ENCODE measurements at regions not wholly inside any gene's neighbourhood (a gene's known extent, or its start where the extent isn't known, plus 50 kb on each side); places are given as distances from the start of the nearest gene placed in this dataset.

DNA sequence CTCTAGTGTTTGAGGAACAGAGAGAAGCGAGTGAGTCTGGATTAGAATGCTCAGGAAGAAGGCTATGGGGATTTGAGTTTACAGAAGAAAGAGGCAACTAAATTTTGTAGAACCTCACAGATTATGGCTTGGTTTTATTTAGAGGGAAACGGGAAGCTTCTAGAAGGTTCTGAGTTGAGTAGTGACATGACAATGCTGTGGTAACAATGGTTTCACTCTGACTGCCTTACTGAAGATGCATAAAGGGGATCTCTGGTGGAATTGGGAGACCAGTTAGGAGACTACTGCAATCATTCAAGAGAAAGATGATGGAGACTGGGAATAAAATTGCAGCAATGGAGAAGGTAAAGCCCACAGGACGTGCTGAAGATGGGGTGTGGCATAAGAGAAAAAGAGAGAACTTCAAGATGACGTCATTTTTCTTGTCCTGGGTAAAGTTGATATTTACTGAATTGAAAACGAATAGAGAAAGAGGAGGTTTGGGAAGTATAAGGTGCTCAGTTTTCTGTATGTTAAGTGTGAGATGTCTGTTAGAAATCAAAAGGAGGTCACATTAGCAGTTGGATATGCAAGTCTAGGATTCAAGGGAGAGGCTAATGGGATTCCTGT, 710.1 kb upstream of the NRSN1 start:
- Histone ChIP-seq H3K4me3 (ENCODE audit: low read length) (no peak overlapping the region), H3K36me3 (ENCODE audit: control insufficient read depth, low read depth, low read length) (no peaks in the 10 kb centered on the region), H3K9ac (ENCODE audit: low read length) (no peak overlapping the region), H3K4me1 (ENCODE audit: control insufficient read depth, low read depth, low read length) (no peaks in the 10 kb centered on the region), H3K27me3 (ENCODE audit: control insufficient read depth, insufficient read depth, low read length) (no peaks in the 10 kb centered on the region), H3K9me3 (ENCODE audit: control insufficient read depth, low read depth, low read length) (no peaks in the 10 kb centered on the region), H3K27ac (ENCODE audit: low read length) (no peak overlapping the region)

DNA sequence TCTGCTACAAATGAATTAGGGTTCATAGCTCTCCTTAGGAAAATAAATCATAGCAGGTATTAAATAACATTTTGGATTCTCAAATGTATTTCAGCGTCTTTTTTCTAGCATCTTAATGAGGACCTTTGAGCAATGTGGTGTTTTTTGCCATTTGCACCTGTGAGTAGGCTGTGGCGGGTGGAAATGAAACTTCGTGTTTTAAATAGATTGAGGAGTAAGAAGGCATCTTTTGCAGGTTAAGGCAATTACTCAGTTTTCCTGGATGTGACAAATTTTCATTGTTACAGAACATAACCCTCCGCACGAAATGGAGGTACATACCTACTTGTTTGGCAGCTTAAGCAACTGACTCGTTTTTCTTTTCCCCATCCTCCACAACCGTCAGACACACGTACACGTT, 708.9 kb upstream of the NRSN1 start:
- no peak overlapping the region for H3K27ac ChIP-seq (ENCODE audit: low read length)

DNA sequence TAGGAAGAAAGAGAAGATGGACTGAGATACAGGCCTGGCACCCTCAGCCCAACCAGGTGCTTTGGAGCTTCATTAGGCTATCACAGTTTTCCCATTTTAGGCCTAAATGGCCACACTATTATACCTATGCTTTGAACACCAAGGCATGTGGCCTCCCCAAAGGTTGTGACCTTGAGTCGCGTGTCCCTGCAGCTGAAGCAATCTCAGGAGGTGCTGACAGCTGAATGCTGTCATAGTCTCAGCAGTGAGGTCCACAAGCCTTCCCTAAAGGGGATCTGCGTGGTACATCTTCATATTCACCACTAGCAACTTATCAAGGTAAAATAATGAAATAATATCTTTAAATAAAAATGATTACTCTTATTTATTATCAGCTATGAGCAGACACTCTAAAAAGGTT, 707.9 kb upstream of the NRSN1 start:
- Histone ChIP-seq H3K4me1 (ENCODE audit: control insufficient read depth, low read depth, low read length) (no peaks in the 10 kb centered on the region), H3K27me3 (ENCODE audit: control insufficient read depth, insufficient read depth, low read length) (no peaks in the 10 kb centered on the region), H3K27ac (ENCODE audit: low read length) (no peak overlapping the region), H3K4me3 (ENCODE audit: low read length) (no peak overlapping the region), H3K36me3 (ENCODE audit: control insufficient read depth, low read depth, low read length) (no peaks in the 10 kb centered on the region), H3K9me3 (ENCODE audit: control insufficient read depth, low read depth, low read length) (no peaks in the 10 kb centered on the region), H3K9ac (ENCODE audit: low read length) (no peak overlapping the region)

More for the DNA sequence above, 708.9 kb upstream of the NRSN1 start:
- H3K4me3 ChIP-seq (ENCODE audit: low read length) = no peak overlapping the region
- H3K9ac ChIP-seq (ENCODE audit: low read length) = no peak overlapping the region
- H3K9me3 ChIP-seq (ENCODE audit: control insufficient read depth, low read depth, low read length) = no peaks in the 10 kb centered on the region
- no peaks in the 10 kb centered on the region for H3K36me3 ChIP-seq (ENCODE audit: control insufficient read depth, low read depth, low read length)
- H3K27me3 ChIP-seq (ENCODE audit: control insufficient read depth, insufficient read depth, low read length) = no peaks in the 10 kb centered on the region
- no peaks in the 10 kb centered on the region for H3K4me1 ChIP-seq (ENCODE audit: control insufficient read depth, low read depth, low read length)

GRCh38 chr6:23419046-23419445, 707.0 kb upstream of the NRSN1 start:
- H3K27ac ChIP-seq (ENCODE audit: low read length) = no peak overlapping the region
- no peaks in the 10 kb centered on the region for H3K36me3 ChIP-seq (ENCODE audit: control insufficient read depth, low read depth, low read length)
- H3K27me3 ChIP-seq (ENCODE audit: control insufficient read depth, insufficient read depth, low read length) = no peaks in the 10 kb centered on the region
- no peaks in the 10 kb centered on the region for H3K4me1 ChIP-seq (ENCODE audit: control insufficient read depth, low read depth, low read length)
- H3K9me3 ChIP-seq (ENCODE audit: control insufficient read depth, low read depth, low read length) = no peaks in the 10 kb centered on the region
- H3K4me3 ChIP-seq (ENCODE audit: low read length) = no peak overlapping the region
- H3K9ac ChIP-seq (ENCODE audit: low read length) = no peak overlapping the region

DNA sequence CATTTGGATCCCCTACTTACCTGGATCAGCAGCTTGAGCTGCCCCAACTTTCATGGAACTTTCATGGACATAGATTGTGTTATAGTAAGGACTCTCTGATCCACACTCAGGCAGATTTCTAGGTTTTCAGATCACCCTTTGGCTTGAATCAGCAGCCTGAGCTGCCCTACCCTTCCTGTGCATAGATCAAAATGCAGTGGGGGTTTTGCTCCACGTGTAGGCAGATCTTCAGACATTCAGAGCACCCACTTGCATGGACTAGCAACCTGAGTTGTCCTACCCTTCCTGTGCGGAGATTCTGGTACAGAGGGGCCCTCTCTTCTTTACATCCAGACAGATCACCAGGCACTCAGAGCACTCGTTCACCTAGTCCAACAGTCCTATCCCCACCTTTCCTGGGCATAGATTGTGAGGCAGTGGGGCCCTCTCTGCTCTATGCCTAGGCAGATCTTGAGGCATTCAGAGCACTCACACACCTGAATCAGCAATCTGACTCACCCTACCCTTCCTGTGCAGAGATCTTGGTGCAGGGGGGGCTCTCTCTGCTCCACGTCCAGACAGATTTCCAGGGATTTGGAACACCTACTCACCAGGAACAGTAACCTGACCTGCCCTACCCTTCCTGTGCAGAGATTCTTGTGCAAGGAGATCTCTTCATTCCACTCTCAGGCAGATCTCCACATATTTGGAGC, 705.2 kb upstream of the NRSN1 start:
- Histone ChIP-seq H3K27me3 (ENCODE audit: control insufficient read depth, insufficient read depth, low read length) (no peaks in the 10 kb centered on the region), H3K4me1 (ENCODE audit: control insufficient read depth, low read depth, low read length) (no peaks in the 10 kb centered on the region), H3K9ac (ENCODE audit: low read length) (no peak overlapping the region), H3K27ac (ENCODE audit: low read length) (no peak overlapping the region), H3K9me3 (ENCODE audit: control insufficient read depth, low read depth, low read length) (no peaks in the 10 kb centered on the region), H3K4me3 (ENCODE audit: low read length) (no peak overlapping the region), H3K36me3 (ENCODE audit: control insufficient read depth, low read depth, low read length) (no peaks in the 10 kb centered on the region)

DNA sequence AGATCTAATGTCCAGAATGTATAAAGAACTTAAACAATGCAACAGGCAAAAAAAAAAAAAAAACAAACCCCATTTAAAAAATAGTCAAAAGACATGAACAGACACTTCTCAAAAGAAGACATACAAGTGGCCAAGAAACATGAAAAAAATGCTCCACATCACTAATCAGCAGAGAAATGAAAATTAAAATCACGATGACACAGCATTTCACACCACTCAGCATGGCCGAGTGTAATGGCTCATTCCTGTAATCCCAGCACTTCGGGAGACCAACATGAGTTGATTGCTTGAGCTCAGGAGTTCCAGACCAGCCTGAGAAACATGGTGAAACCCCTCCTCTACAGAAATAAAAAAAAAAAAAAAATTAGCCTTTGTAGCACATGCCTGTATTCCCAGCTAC, 701.4 kb upstream of the NRSN1 start:
- Histone ChIP-seq H3K36me3 (ENCODE audit: control insufficient read depth, low read depth, low read length) (no peaks in the 10 kb centered on the region), H3K4me1 (ENCODE audit: control insufficient read depth, low read depth, low read length) (no peaks in the 10 kb centered on the region), H3K9me3 (ENCODE audit: control insufficient read depth, low read depth, low read length) (no peaks in the 10 kb centered on the region), H3K9ac (ENCODE audit: low read length) (no peak overlapping the region), H3K27ac (ENCODE audit: low read length) (no peak overlapping the region), H3K27me3 (ENCODE audit: control insufficient read depth, insufficient read depth, low read length) (no peaks in the 10 kb centered on the region), H3K4me3 (ENCODE audit: low read length) (no peak overlapping the region)

- Histone ChIP-seq H3K9me3 (ENCODE audit: control insufficient read depth, low read depth, low read length) (no peaks in the 10 kb centered on the region), H3K9ac (ENCODE audit: low read length) (no peak overlapping the region), H3K4me1 (ENCODE audit: control insufficient read depth, low read depth, low read length) (no peaks in the 10 kb centered on the region), H3K27ac (ENCODE audit: low read length) (no peak overlapping the region), H3K27me3 (ENCODE audit: control insufficient read depth, insufficient read depth, low read length) (no peaks in the 10 kb centered on the region), H3K36me3 (ENCODE audit: control insufficient read depth, low read depth, low read length) (no peaks in the 10 kb centered on the region), H3K4me3 (ENCODE audit: low read length) (no peak overlapping the region)
Observed at GRCh38 chr6:23435126-23435525, 690.9 kb upstream of the NRSN1 start.

- Histone ChIP-seq H3K4me3 (ENCODE audit: low read length) (no peak overlapping the region), H3K27ac (ENCODE audit: low read length) (no peak overlapping the region), H3K9ac (ENCODE audit: low read length) (no peak overlapping the region), H3K4me1 (ENCODE audit: control insufficient read depth, low read depth, low read length) (no peaks in the 10 kb centered on the region), H3K27me3 (ENCODE audit: control insufficient read depth, insufficient read depth, low read length) (no peaks in the 10 kb centered on the region), H3K36me3 (ENCODE audit: control insufficient read depth, low read depth, low read length) (no peaks in the 10 kb centered on the region), H3K9me3 (ENCODE audit: control insufficient read depth, low read depth, low read length) (no peaks in the 10 kb centered on the region)
Observed at GRCh38 chr6:23435798-23436197, 690.2 kb upstream of the NRSN1 start.

GRCh38 chr6:23441808-23442461, 684.1 kb upstream of the NRSN1 start:
- no peak overlapping the region for H3K4me3 ChIP-seq (ENCODE audit: low read length)
- H3K36me3 ChIP-seq (ENCODE audit: control insufficient read depth, low read depth, low read length) = no peaks in the 10 kb centered on the region
- H3K9ac ChIP-seq (ENCODE audit: low read length) = no peak overlapping the region
- H3K27me3 ChIP-seq (ENCODE audit: control insufficient read depth, insufficient read depth, low read length) = no peaks in the 10 kb centered on the region
- H3K4me1 ChIP-seq (ENCODE audit: control insufficient read depth, low read depth, low read length) = peaks cover 3% of the 10 kb centered on the region
- no peak overlapping the region for H3K27ac ChIP-seq (ENCODE audit: low read length)
- no peaks in the 10 kb centered on the region for H3K9me3 ChIP-seq (ENCODE audit: control insufficient read depth, low read depth, low read length)

- Histone ChIP-seq H3K27me3 (ENCODE audit: control insufficient read depth, insufficient read depth, low read length) (no peaks in the 10 kb centered on the region), H3K9me3 (ENCODE audit: control insufficient read depth, low read depth, low read length) (no peaks in the 10 kb centered on the region), H3K4me1 (ENCODE audit: control insufficient read depth, low read depth, low read length) (peaks cover 3% of the 10 kb centered on the region), H3K4me3 (ENCODE audit: low read length) (no peak overlapping the region), H3K27ac (ENCODE audit: low read length) (no peak overlapping the region), H3K9ac (ENCODE audit: low read length) (no peak overlapping the region), H3K36me3 (ENCODE audit: control insufficient read depth, low read depth, low read length) (no peaks in the 10 kb centered on the region)
Observed at GRCh38 chr6:23445157-23445710, 680.8 kb upstream of the NRSN1 start.

DNA sequence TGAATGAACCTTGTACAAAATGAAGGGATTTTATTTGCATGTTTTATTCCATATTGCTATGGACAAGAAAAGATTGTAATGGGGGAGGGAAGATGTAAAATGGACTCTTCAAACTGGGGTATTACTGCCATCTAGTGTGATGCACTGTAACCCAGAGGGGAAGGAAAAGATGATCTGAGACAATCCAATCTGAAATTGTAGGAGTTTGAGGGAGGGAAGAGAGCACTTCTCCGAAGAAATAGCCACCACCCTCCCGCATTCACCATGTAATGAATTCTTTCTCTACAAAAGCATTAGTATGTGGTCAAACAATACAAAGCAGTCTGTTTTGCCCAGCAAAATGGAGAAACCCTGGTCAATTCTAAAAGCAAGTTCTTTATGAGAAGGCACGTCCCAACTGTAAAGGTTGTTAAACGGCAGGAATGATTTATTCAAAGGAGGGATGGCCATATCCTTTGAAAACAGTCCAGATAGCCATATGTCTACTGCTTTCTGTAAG, 679.5 kb upstream of the NRSN1 start:
- Histone ChIP-seq H3K4me3 (ENCODE audit: low read length) (no peak overlapping the region), H3K9me3 (ENCODE audit: control insufficient read depth, low read depth, low read length) (no peaks in the 10 kb centered on the region), H3K27ac (ENCODE audit: low read length) (no peak overlapping the region), H3K4me1 (ENCODE audit: control insufficient read depth, low read depth, low read length) (peaks cover 3% of the 10 kb centered on the region), H3K27me3 (ENCODE audit: control insufficient read depth, insufficient read depth, low read length) (no peaks in the 10 kb centered on the region), H3K9ac (ENCODE audit: low read length) (no peak overlapping the region), H3K36me3 (ENCODE audit: control insufficient read depth, low read depth, low read length) (no peaks in the 10 kb centered on the region)
